Caki2 (cell line): ENCODE measurements at regions not wholly inside any gene's neighbourhood (a gene's known extent, or its start where the extent isn't known, plus 50 kb on each side); places are given as distances from the start of the nearest gene placed in this dataset.
"Not testable (repeated sequence)": the region's sequence is repeated elsewhere in the genome, so short reads cannot be mapped to it uniquely, and the experiment has no call there.

Experiments
- DNase-seq: peaks from one replicate; pipeline ENCODE4 v3.0.0-alpha.2; 2015; ENCODE audit warnings: low read depth
- in situ Hi-C: cut with HindIII; loops from 2 replicates; pipeline ENCODE4 v1.10.0; 2016; ENCODE audit warnings: low sequenced_read_pairs, low pct_unique_long_range_greater_than_20kb, mixed read lengths

GRCh38 chr20:1814861-1815260, 80.3 kb upstream of the SIRPA start:
- in situ Hi-C loops, DNase-seq: not testable (repeated sequence)

DNA sequence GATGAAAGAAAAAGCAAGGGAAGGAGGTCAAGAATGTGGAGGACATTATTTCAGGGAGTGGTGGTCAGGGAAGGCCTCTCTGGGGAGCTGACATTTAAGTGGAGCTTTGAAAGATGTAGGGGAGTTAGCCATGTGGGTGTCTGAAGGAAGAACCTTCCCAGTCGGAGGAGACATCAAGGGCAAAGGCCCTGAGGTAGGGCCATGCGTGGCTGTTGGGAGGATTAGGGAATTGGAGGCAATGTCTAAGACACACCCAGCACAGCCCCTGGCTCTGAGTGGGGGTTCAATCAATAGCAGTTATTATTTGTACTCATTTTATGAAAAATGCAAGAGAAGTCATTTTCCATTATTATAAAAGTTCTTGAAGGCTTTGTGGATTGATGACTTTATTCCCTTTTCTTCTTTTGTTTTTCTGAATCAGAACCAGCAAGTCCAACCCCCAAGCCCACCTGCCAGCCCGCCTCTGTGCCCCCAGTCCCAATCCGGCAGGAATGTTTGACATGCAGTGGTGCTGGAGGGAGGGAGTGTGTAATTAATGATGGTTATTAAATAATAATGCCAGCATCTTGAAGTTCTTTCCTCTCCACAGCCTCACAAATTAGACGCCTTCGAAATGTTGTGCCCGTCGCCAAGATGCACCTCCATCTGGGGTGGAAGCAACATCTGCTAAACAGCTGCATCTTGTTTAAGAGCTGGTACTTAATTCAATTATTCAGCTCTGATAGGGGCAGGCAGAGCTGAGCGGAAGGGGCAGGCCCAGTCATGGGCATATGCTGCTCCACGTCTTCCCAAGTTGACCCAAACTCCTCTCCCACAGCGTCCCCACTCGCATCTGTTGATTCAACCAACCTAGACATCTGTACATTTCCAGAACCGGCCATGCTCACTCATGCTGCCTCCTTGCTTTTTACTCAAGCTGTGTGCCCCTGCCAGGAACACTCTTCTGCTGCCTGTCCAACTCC, 81.3 kb upstream of the SIRPA start:
- no peak for DNase-seq

DNA sequence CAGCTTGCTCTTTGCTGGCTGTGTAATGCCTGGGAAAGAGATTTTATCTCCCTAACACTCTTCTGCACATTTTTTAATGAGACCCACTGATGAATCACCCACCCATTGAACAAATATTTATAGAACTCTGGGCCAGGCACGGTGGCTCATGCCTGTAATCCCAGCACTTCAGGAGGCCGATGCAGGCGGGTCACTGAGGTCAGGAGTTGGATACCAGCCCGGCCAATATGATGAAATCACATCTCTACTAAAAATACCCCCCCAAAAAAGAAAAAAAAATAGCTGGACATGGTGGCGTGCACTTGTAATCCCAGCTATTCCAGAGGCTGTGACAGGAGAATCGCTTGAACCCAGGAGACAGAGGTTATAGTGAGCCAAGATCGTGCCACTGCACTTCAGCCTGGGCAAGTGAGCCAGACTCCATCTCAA, 82.1 kb upstream of the SIRPA start:
- peak; percentile 91 for DNase-seq
- in situ Hi-C loops: no loop called here

More for the DNA sequence above, 81.3 kb upstream of the SIRPA start:
- in situ Hi-C loops: no loop called here

DNA sequence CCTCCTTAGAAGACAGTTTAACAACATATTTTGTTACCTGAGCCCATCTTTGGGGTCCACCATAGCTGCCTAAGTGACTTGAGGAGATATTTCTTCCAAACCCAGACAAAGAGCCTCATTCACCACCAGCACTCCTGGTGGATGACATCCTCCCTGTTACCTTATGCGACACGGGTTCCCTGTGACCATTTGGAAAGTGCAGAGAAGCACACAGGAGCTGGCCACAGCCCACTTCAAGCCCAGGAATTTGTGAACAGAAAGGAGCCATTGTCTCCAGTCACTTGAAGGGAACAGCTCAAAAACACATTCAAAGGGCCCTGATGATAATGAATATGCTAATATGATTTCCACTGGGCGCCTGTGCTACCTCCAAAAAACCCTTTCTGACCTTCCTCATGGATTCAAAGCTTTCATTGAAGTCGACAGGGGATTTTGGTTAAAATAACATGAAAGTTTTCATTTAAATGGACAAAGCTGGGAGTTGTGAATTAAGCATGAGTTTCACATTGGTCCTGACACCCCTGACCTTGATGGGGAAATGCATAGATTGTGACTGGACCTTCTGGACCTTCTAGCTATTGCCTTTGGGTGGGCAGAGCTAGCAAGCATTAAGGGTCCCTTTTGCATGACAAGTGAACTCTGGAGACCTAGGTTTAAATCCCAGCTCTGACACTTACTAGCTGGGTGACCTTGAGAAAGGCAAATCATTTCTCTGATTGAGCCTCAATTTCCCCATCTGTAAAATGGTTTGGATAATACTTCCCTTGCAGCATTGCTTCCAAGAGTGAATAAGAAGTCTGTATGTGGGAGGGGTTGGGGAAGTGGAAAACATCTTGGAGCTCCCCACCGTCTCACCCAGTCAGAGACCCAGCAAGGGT, 83.3 kb upstream of the SIRPA start:
- no peak for DNase-seq
- in situ Hi-C loops: no loop called here

- no peak for DNase-seq
- in situ Hi-C loops: no loop called here
Measured at GRCh38 chr20:1810926-1811620, 84.1 kb upstream of the SIRPA start.

- DNase-seq: no peak
- in situ Hi-C loops: no loop called here
Measured at GRCh38 chr20:1810572-1810925, 84.7 kb upstream of the SIRPA start.

DNA sequence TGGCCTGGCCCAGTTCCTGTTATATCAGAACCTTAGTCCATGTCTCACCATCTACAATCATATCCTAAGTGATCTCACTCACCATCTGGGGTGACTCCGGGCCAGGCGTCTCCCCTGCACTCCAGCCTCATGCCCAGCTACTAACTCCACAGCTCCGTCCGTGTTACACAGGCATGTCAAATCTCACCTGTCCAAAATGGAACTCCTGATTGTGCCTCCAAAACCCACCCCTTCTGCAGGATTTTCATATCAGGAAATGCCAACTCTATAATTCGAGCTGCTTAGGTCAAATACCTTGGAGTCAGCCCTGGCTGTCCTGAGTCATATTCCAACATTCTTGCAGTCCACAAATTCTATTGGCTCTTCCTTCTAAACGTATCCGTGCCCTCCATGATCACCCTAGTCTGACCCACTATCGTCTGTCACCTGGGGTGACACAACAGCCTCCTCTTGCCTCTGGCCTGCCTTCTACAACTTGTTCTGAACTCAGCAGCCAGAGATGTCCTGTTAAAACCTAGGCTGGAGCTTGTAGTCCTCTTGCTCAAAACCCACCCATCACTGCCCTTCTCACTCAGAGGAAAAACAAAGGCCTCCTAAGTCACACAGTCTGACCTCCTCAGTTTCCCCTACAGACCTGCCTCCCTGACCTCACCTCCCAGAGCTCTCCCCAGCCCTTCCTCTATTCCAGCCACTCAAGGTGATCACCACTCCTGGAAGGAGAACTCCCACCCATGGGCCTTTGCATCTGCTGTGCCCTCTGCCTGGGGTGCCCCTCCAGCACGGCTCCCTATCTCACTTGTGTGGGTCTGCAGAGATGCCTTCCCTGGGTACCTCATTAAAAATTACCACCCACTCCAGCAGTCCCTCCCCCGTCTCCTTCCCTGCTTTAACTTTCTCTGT, 85.3 kb upstream of the SIRPA start:
- DNase-seq: peak; percentile 89
- in situ Hi-C loops: no loop called here

GRCh38 chr20:1809131-1809572, 86.1 kb upstream of the SIRPA start:
- in situ Hi-C loops: no loop called here
- DNase-seq: peak; percentile 78

- in situ Hi-C loops: no loop called here
- DNase-seq: no peak
Measured at GRCh38 chr20:1808101-1808500, 87.1 kb upstream of the SIRPA start.

GRCh38 chr20:1807394-1807793, 87.8 kb upstream of the SIRPA start:
- in situ Hi-C loops: no loop called here
- no peak for DNase-seq

GRCh38 chr20:1806456-1806855, 88.8 kb upstream of the SIRPA start:
- in situ Hi-C loops: no loop called here

DNA sequence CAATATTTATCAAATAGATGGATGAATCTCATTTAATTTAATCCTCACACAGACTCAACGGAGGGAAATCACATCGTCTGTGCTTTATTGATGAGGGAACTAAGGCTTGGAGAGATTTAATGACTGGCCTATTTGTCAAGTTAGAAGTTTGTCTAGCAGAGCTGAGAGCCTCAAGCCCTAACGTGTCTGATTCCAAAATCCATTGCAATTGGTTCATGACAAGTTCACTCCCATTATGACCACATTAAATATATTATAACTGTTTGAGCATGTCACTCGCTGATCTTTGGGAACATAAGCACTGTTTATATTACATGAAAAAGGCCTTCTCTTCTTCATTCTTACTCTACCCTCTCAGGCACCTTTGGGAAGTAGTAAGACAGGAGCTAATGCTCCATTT, 89.4 kb upstream of the SIRPA start:
- in situ Hi-C loops: no loop called here
- DNase-seq: no peak

More at GRCh38 chr20:1806456-1806855, 88.8 kb upstream of the SIRPA start:
- DNase-seq: no peak

DNA sequence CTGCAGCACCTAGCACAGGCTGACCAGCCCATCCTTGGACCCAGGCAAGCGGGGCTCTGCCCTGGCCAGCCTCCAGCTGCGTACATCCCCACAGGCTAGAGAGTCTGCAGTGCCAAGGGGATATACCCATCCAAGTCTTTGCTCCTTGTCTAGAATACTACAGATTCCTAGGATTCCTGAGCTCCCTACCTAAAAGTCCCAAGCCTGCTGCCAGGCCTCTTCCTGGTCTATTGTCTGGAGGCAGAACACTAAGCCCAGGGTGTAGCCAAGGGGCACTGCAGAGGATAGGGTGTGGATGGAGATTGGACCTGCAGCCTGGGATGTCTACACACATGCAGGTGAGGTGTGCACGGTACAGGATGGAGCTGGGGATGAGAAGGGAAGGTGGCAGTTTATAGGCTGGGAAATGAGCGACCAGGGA, 90.0 kb upstream of the SIRPA start:
- in situ Hi-C loops: no loop called here
- no peak for DNase-seq

- no peak for DNase-seq
- in situ Hi-C loops: no loop called here
Measured at GRCh38 chr20:1804554-1804956, 90.7 kb upstream of the SIRPA start.

DNA sequence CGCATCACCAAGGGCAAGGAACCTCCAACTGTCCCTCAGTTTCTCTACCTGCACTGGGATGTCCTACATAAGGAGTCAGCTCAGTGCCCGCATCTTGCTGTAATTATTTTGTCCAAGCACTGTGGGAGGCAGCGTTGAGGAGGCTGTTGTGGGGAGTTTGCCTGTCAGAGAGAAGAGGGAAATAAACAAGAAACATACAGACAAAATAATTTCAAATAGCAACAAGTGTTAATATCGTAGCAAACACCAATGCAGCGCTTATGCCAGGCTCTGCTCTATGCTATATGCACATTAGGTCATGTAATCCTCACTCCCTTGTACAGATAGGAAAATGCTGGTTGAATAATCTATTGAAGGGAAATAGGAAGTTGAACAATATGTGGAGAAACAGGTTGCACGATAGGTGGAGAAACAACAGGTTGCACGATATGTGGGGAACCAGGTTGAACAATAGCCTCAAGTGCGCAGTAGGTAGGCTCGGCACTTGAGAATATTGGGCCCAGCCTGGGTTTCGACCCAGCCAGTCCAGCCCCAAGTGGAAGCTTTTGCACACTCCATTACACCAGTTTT, 91.2 kb upstream of the SIRPA start:
- in situ Hi-C loops: no loop called here
- DNase-seq: no peak

DNA sequence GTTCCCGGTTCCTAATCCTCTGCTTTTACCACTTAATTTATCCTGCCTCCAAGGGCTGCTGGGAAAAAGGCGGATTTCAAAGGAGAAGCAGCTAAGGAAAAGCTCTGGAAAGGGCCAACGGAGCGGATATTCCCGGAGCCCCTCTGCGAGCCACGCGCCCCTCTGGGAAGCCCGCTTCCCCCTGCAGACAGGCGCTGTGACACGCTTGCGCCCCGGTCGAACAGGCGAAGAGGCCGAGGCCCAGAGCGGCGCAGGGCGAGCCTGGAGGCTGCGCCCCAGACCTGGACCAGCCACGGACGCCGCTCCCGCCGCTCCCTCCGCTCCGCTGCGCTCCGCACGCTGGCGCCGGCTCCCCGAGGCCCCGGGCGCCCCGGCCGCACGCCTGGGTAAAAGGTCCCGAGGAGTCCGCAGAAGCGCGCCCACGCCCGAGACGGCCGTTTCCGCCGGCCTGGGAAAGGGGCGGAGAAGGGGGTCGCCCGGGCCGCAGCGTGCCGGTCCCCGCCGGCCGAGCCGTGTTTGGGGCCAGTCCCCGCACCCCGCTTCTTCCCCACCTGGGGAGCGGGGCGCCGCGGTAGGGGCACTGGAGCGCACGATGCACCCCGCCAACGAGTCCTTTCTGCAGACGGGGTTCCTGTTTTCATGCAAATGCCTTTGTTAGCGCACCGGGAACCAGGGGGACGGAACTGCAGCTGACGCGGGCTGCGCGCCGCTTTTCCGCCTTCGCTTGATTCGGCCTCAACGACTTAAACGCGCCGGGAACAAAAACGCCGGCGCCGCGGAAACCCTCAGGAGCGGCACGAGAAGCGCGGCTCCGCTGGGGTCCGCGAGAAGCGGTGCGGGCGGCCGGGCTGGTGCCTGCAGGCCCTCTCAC, 91.9 kb upstream of the SIRPA start:
- in situ Hi-C loops: no loop called here
- no peak for DNase-seq
